ENCODE measurements at regions not wholly inside any gene's neighbourhood (a gene's known extent, or its start where the extent isn't known, plus 50 kb on each side); places are given as distances from the start of the nearest gene placed in this dataset.

- FAIRE-seq (peak; percentile 100), DNase-seq (ENCODE audit: extremely low spot score, insufficient read length, low read depth) (peak; percentile 46)
These were observed 243.5 kb upstream of the PREP start for GRCh38 chr6:105646391-105646867.

GRCh38 chr6:105645958-105646357, 243.1 kb upstream of the PREP start:
- no peak for FAIRE-seq

GRCh38 chr6:105645156-105645555, 242.3 kb upstream of the PREP start:
- FAIRE-seq (no peak), DNase-seq (ENCODE audit: extremely low spot score, insufficient read length, low read depth) (no peak)

More at GRCh38 chr6:105645958-105646357, 243.1 kb upstream of the PREP start:
- no peak for DNase-seq (ENCODE audit: extremely low spot score, insufficient read length, low read depth)

GRCh38 chr6:105644691-105645090, 241.8 kb upstream of the PREP start:
- DNase-seq (ENCODE audit: extremely low spot score, insufficient read length, low read depth) (no peak), FAIRE-seq (no peak)

- DNase-seq (ENCODE audit: extremely low spot score, insufficient read length, low read depth): no peak
These were observed 241.2 kb upstream of the PREP start for GRCh38 chr6:105644073-105644489.

GRCh38 chr6:105642708-105643107, 239.8 kb upstream of the PREP start:
- FAIRE-seq (no peak), DNase-seq (ENCODE audit: extremely low spot score, insufficient read length, low read depth) (no peak)

More at GRCh38 chr6:105644073-105644489, 241.2 kb upstream of the PREP start:
- peak; percentile 85 for FAIRE-seq

GRCh38 chr6:105641504-105641903, 238.6 kb upstream of the PREP start:
- DNase-seq (ENCODE audit: extremely low spot score, insufficient read length, low read depth) (no peak), FAIRE-seq (no peak)

GRCh38 chr6:105639124-105639523, 236.2 kb upstream of the PREP start:
- no peak for DNase-seq (ENCODE audit: extremely low spot score, insufficient read length, low read depth)
- no peak for FAIRE-seq

- no peak for FAIRE-seq
These were observed 230.9 kb upstream of the PREP start for GRCh38 chr6:105633814-105634213.

GRCh38 chr6:105628156-105628860, 225.4 kb upstream of the PREP start:
- FAIRE-seq: peak; percentile 29
- no peak for DNase-seq (ENCODE audit: extremely low spot score, insufficient read length, low read depth)

More at GRCh38 chr6:105633814-105634213, 230.9 kb upstream of the PREP start:
- DNase-seq (ENCODE audit: extremely low spot score, insufficient read length, low read depth): no peak

GRCh38 chr6:105626295-105627158, 223.6 kb upstream of the PREP start:
- no peak for DNase-seq (ENCODE audit: extremely low spot score, insufficient read length, low read depth)
- FAIRE-seq: no peak

GRCh38 chr6:105624021-105624420, 221.1 kb upstream of the PREP start:
- no peak for FAIRE-seq

GRCh38 chr6:105622226-105622625, 219.3 kb upstream of the PREP start:
- DNase-seq (ENCODE audit: extremely low spot score, insufficient read length, low read depth): no peak
- FAIRE-seq: no peak

More at GRCh38 chr6:105624021-105624420, 221.1 kb upstream of the PREP start:
- no peak for DNase-seq (ENCODE audit: extremely low spot score, insufficient read length, low read depth)

- no peak for FAIRE-seq
- no peak for DNase-seq (ENCODE audit: extremely low spot score, insufficient read length, low read depth)
These were observed 218.8 kb upstream of the PREP start for GRCh38 chr6:105621564-105622175.

- DNase-seq (ENCODE audit: extremely low spot score, insufficient read length, low read depth): no peak
These were observed 218.0 kb upstream of the PREP start for GRCh38 chr6:105620878-105621277.

GRCh38 chr6:105619971-105620741, 217.3 kb upstream of the PREP start:
- FAIRE-seq: peak; percentile 51
- no peak for DNase-seq (ENCODE audit: extremely low spot score, insufficient read length, low read depth)

More at GRCh38 chr6:105620878-105621277, 218.0 kb upstream of the PREP start:
- FAIRE-seq: no peak

GRCh38 chr6:105618247-105618646, 215.4 kb upstream of the PREP start:
- FAIRE-seq (no peak), DNase-seq (ENCODE audit: extremely low spot score, insufficient read length, low read depth) (no peak)

GRCh38 chr6:105616521-105616920, 213.6 kb upstream of the PREP start:
- DNase-seq (ENCODE audit: extremely low spot score, insufficient read length, low read depth): no peak
- no peak for FAIRE-seq

- DNase-seq (ENCODE audit: extremely low spot score, insufficient read length, low read depth): no peak
- no peak for FAIRE-seq
These were observed 208.7 kb upstream of the PREP start for GRCh38 chr6:105611606-105612005.

All from GM18507 (cell line).